ENCODE measurements at regions not wholly inside any gene's neighbourhood (a gene's known extent, or its start where the extent isn't known, plus 50 kb on each side); places are given as distances from the start of the nearest gene placed in this dataset.

GRCh38 chr9:12511726-12512125 lies 181.5 kb upstream of the TYRP1 start:
- TF ChIP-seq REST (IDR thresholded peaks at IDR 0.05; ENCODE audit: insufficient read depth in 1 of 2, low read depth in 2 of 2, low read length in 2 of 2): no peak
- no peak for TF ChIP-seq SIN3A (IDR thresholded peaks at IDR 0.05; ENCODE audit: borderline replicate concordance, insufficient read depth, low read length)
- TF ChIP-seq TAF1 (IDR thresholded peaks at IDR 0.05; ENCODE audit: borderline replicate concordance, insufficient read depth, low read length): no peak
- no peak for TF ChIP-seq FOXP2 (optimal IDR thresholded peaks at IDR 0.05; ENCODE audit: borderline replicate concordance, extremely low read depth, extremely low read length, insufficient read depth)
- TF ChIP-seq POLR2AphosphoS5 (IDR thresholded peaks at IDR 0.05; ENCODE audit: low read depth, low read length): no peak

GRCh38 chr9:12516031-12516430 lies 177.2 kb upstream of the TYRP1 start:
- no peak for TF ChIP-seq POLR2AphosphoS5 (IDR thresholded peaks at IDR 0.05; ENCODE audit: low read depth, low read length)
- no peak for TF ChIP-seq SIN3A (IDR thresholded peaks at IDR 0.05; ENCODE audit: borderline replicate concordance, insufficient read depth, low read length)
- TF ChIP-seq REST (IDR thresholded peaks at IDR 0.05; ENCODE audit: insufficient read depth in 1 of 2, low read depth in 2 of 2, low read length in 2 of 2): no peak

GRCh38 chr9:12516573-12516972 lies 176.6 kb upstream of the TYRP1 start:
- TF ChIP-seq REST (IDR thresholded peaks at IDR 0.05; ENCODE audit: insufficient read depth in 1 of 2, low read depth in 2 of 2, low read length in 2 of 2) (no peak), FOXP2 (optimal IDR thresholded peaks at IDR 0.05; ENCODE audit: borderline replicate concordance, extremely low read depth, extremely low read length, insufficient read depth) (no peak), POLR2AphosphoS5 (IDR thresholded peaks at IDR 0.05; ENCODE audit: low read depth, low read length) (no peak), SIN3A (IDR thresholded peaks at IDR 0.05; ENCODE audit: borderline replicate concordance, insufficient read depth, low read length) (no peak), TAF1 (IDR thresholded peaks at IDR 0.05; ENCODE audit: borderline replicate concordance, insufficient read depth, low read length) (no peak)

GRCh38 chr9:12538842-12539579 lies 154.2 kb upstream of the TYRP1 start:
- TF ChIP-seq FOXP2 (optimal IDR thresholded peaks at IDR 0.05; ENCODE audit: borderline replicate concordance, extremely low read depth, extremely low read length, insufficient read depth) (no peak), REST (IDR thresholded peaks at IDR 0.05; ENCODE audit: insufficient read depth in 1 of 2, low read depth in 2 of 2, low read length in 2 of 2) (no peak), POLR2AphosphoS5 (IDR thresholded peaks at IDR 0.05; ENCODE audit: low read depth, low read length) (no peak), TAF1 (IDR thresholded peaks at IDR 0.05; ENCODE audit: borderline replicate concordance, insufficient read depth, low read length) (no peak), SIN3A (IDR thresholded peaks at IDR 0.05; ENCODE audit: borderline replicate concordance, insufficient read depth, low read length) (no peak)

- TF ChIP-seq TAF1 (IDR thresholded peaks at IDR 0.05; ENCODE audit: borderline replicate concordance, insufficient read depth, low read length) (no peak), FOXP2 (optimal IDR thresholded peaks at IDR 0.05; ENCODE audit: borderline replicate concordance, extremely low read depth, extremely low read length, insufficient read depth) (no peak), POLR2AphosphoS5 (IDR thresholded peaks at IDR 0.05; ENCODE audit: low read depth, low read length) (no peak)
Measured at GRCh38 chr9:12539580-12539975, 153.6 kb upstream of the TYRP1 start.

Data from PFSK-1 (cell line).